ENCODE measurements at regions not wholly inside any gene's neighbourhood (a gene's known extent, or its start where the extent isn't known, plus 50 kb on each side); places are given as distances from the start of the nearest gene placed in this dataset.
"Not testable (repeated sequence)": the region's sequence is repeated elsewhere in the genome, so short reads cannot be mapped to it uniquely, and the experiment has no call there.

DNA sequence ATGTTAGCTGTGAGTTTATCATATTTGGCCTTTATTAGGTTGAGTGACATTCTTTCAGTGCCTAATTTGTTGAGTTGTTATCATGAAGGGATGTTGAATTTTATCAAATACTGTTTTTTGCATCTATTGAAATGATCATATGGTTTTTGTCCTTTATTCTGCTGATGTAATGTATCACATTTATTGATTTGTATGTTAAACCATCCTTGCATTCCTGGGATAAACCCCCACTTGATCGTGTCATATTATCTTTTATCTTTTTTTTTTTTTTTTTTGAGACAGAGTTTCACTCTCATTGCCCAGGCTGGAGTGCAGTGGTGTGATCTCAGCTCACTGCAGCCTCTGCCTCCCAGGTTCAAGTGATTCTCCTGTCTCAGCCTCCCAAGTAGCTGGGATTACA is 51.9 kb upstream of the MFGE8 start:
- not testable (repeated sequence) for H3K27ac Mint-ChIP-seq; H3K4me3 Mint-ChIP-seq; H3K36me3 Mint-ChIP-seq (ENCODE audit: insufficient read depth); ATAC-seq (replicated peaks); DNase-seq; H3K9me3 Mint-ChIP-seq; H3K4me1 Mint-ChIP-seq (ENCODE audit: low read depth in 2 of 2)
- H3K27me3 Mint-ChIP-seq, result peaks cover 7 to 11% of the 10 kb centered on the region in 2 donors

DNA sequence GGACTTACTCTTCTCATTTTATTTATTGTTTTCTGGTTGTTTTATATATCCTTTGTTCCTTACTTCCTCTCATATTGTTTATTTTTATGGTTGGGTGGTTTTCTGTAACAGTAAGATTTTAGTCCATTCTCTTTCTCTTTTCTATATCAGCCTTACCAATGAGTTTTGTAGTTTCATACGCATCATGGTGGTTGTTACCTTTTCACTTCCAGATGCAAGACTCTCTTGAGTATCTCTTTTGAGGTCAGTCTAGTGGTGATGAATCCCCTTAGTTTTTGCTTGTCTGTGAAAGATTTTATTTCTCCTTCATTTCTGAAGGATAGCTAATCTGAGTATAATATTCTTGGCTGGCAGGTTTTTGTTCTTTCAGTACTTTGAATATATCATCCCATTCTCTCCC is 57.1 kb upstream of the MFGE8 start:
- no peak overlapping the region for H3K27ac Mint-ChIP-seq
- peaks cover 0 to 4% of the 10 kb centered on the region in 2 donors for H3K9me3 Mint-ChIP-seq
- ATAC-seq (replicated peaks) (no peak), DNase-seq (no peak)
- H3K4me1 Mint-ChIP-seq (ENCODE audit: low read depth in 2 of 2), result no peaks in the 10 kb centered on the region
- H3K27me3 Mint-ChIP-seq, result peaks cover 20 to 38% of the 10 kb centered on the region in 2 donors
- H3K36me3 Mint-ChIP-seq (ENCODE audit: insufficient read depth), result no peaks in the 10 kb centered on the region
- no peak overlapping the region for H3K4me3 Mint-ChIP-seq

DNA sequence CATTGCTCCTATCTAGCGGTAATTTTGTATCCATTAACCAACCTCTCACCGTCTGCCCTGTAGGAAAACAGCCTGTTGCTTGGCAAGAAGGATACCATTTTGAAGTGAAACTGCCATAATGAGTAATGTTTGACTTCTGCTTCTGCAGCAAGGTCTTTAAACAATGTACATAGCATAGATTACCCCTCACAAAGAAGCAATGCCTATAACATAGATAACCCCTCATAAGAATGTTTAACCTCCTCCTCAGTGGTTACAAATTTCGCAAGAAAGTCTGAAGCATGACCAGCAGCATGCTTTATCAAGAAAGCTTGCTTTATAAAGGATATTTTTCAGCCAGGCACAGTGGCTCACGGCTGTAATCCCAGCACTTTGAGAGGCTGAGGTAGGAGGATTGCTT is 61.2 kb upstream of the MFGE8 start:
- no peaks in the 10 kb centered on the region for H3K36me3 Mint-ChIP-seq (ENCODE audit: insufficient read depth)
- no peak for ATAC-seq (replicated peaks)

DNA sequence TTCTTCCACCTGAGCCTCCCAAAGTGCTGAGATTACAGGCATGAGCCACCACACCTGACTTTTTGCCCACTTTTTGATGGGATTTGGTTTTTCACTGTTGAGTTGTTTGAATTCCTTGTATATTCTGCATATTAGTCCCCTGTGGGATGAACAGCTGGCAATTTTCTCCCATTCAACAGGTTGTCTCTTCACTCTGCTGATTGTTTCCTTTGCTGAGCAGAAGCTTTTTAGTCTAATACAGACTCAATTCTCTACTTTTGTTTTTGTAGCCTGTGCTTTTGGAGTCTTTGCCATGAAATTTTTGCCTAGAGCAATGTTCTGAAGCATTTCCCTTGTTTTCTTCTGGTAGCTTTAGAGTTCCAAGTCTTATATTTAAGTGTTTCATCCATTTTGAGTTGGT is 62.7 kb upstream of the MFGE8 start:
- no peak overlapping the region for H3K4me3 Mint-ChIP-seq
- DNase-seq (no peak), ATAC-seq (replicated peaks) (no peak)
- H3K27ac Mint-ChIP-seq, result no peak overlapping the region
- no peaks in the 10 kb centered on the region for H3K36me3 Mint-ChIP-seq (ENCODE audit: insufficient read depth)
- no peaks in the 10 kb centered on the region for H3K4me1 Mint-ChIP-seq (ENCODE audit: low read depth in 2 of 2)
- H3K9me3 Mint-ChIP-seq, result no peaks in the 10 kb centered on the region
- peaks cover 20 to 34% of the 10 kb centered on the region in 2 donors for H3K27me3 Mint-ChIP-seq

More for the DNA sequence above, 61.2 kb upstream of the MFGE8 start:
- no peak overlapping the region for H3K4me3 Mint-ChIP-seq
- H3K27ac Mint-ChIP-seq, result no peak overlapping the region
- no peaks in the 10 kb centered on the region for H3K9me3 Mint-ChIP-seq
- no peaks in the 10 kb centered on the region for H3K4me1 Mint-ChIP-seq (ENCODE audit: low read depth in 2 of 2)
- peaks cover 33 to 49% of the 10 kb centered on the region in 2 donors for H3K27me3 Mint-ChIP-seq
- no peak for DNase-seq

DNA sequence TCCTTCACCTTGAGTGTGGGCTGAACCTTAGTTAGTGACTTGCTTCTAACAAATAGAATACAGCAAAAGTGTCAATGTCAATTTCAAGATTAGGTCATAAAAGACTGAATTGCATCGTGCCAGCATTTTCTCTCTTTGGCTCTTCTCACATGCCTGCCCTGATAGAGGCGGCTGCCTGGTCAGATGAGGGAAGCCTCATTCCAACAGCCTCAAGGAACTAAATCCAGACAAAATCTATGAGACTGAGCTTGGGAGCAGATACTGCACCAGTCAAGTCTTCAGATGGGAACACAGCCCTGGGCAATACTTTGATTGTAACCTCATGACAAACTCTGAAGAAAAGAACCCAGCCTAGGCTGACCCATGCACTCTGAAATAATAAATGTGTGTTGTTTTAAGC is 63.5 kb upstream of the MFGE8 start:
- Mint-ChIP-seq H3K4me1 (ENCODE audit: low read depth in 2 of 2) (no peaks in the 10 kb centered on the region), H3K27ac (no peak overlapping the region), H3K4me3 (no peak overlapping the region), H3K9me3 (no peaks in the 10 kb centered on the region), H3K36me3 (ENCODE audit: insufficient read depth) (no peaks in the 10 kb centered on the region), H3K27me3 (peaks cover 15 to 27% of the 10 kb centered on the region in 2 donors)
- DNase-seq, result no peak
- no peak for ATAC-seq (replicated peaks)

DNA sequence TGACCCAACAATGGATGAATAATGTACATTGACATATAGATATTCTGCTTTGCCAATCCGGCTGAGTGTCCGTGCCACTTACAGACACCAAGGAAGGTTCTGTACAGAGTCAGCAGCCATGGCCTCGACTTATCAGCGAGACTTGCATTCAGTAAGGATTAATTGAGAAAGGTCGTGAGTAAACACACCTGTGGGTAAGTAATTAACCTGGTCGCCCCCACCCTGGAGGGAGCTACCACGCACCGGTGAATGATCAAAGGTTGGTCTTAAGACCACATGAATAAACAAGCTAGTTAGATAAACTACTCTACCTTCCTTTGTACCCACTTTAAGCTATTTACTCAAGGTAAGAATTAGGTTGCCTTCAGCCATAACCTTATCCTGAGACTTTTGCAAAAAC is 66.5 kb upstream of the MFGE8 start:
- no peaks in the 10 kb centered on the region for H3K36me3 Mint-ChIP-seq (ENCODE audit: insufficient read depth)
- no peaks in the 10 kb centered on the region for H3K9me3 Mint-ChIP-seq
- no peak overlapping the region for H3K27ac Mint-ChIP-seq
- ATAC-seq (replicated peaks) (no peak), DNase-seq (no peak)
- H3K4me3 Mint-ChIP-seq, result no peak overlapping the region
- H3K27me3 Mint-ChIP-seq, result peaks cover 12 to 15% of the 10 kb centered on the region in 2 donors
- no peaks in the 10 kb centered on the region for H3K4me1 Mint-ChIP-seq (ENCODE audit: low read depth in 2 of 2)

DNA sequence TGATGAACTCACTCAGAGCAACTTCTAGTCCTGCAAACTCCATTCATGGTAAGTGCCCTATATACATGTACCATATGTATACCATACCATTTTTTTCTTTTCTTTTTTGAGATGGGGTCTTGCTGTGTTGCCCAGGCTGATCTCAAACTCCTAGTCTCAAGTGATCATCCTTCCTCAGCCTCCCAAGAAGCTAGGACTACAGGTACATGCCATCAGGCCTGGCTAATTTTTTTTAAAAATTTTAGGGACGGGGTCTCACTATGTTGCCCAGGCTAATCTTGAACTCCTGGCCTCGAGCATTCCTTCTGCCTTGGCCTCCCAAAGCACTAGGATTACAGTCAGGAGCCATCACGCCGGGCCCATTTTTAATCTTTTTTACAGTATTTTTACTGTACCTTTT is 67.3 kb upstream of the MFGE8 start:
- DNase-seq, result no peak
- Mint-ChIP-seq H3K4me3 (no peak overlapping the region), H3K4me1 (ENCODE audit: low read depth in 2 of 2) (no peaks in the 10 kb centered on the region), H3K9me3 (no peaks in the 10 kb centered on the region), H3K36me3 (ENCODE audit: insufficient read depth) (no peaks in the 10 kb centered on the region), H3K27ac (no peak overlapping the region), H3K27me3 (peaks cover 11% of the 10 kb centered on the region in 2 donors)
- no peak for ATAC-seq (replicated peaks)

DNA sequence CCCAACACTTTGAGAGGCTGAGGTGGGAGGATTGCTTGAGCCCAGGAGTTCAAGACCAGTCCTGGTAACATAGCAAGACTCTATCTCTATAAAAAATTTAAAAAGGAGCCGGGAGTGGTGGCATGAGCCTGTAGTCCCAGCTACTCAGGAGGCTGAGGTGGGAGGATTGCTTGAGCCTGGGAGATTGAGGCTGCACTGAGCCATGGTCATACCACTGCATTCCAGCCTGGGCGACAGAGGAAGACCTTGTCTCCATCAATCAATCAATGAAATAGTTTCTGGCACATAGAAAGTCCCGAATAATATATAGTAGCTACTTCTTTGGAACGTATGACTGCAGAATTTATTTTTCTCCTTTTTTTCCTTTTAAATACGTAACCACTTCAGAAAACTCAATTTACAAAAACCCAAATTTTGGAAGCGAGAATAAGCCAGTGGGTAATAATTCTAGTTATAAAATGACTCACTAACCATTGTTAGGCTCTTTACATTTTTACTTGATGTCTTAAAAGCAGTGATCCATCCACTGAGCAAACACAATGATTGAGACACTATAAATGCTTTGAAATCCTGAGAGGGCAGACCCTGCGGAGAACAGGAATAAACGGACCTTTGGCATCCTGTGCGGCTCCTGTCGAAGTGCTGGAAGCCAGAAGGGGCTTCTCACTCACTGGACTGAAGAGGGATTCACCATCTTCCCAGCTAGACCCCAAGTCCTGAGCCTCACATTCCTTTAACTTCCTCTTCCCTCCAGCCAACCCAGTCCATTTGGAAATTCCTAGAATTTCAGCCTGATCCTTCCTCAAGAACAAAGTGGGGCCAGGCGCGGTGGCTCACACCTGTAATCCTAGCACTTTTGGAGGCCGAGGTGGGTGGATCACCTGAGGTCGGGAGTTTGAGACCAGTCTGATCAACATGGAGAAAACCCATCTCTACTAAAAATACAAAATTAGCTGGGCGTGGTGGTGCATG is 68.4 kb upstream of the MFGE8 start:
- Mint-ChIP-seq H3K36me3 (ENCODE audit: insufficient read depth) (no peaks in the 10 kb centered on the region), H3K27me3 (peaks cover under 1% of the 10 kb centered on the region in 2 donors), H3K9me3 (no peaks in the 10 kb centered on the region), H3K4me3 (no peak overlapping the region), H3K4me1 (ENCODE audit: low read depth in 2 of 2) (no peaks in the 10 kb centered on the region), H3K27ac (no peak overlapping the region)
- DNase-seq (no peak), ATAC-seq (replicated peaks) (no peak)

DNA sequence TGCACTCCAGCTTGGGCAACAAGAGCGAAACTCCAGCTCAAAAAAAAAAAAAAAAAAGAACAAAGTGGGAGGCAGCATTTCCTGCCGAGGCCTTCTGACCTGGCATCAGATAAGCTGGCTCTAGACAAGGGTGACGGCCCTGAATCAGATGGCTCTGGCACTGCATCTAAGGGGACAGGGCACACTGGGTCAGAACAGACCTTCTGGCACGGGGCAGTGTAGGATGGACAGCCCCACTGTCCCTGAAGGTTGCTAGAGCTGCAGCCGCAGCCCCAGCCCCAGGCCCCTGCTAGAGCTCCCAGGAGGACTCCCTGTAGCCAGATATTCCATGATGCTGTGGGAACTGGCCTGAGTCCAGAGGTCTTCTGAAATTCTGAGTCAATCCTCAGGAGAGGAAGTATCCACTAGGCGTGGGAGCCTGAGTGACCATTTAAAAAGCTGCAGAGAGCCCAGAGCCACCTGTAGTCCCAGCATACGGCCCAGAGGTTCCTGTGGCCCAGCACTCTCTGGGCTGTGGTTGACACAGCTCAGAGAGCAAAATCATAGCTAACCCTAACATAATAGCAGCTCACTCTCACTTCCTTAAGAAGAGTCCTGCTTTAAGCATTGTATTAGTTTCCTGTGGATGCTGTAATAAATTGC is 69.2 kb upstream of the MFGE8 start:
- no peak overlapping the region for H3K27ac Mint-ChIP-seq
- ATAC-seq (replicated peaks), result no peak
- no peak overlapping the region for H3K4me3 Mint-ChIP-seq
- DNase-seq, result no peak
- no peaks in the 10 kb centered on the region for H3K36me3 Mint-ChIP-seq (ENCODE audit: insufficient read depth)
- no peaks in the 10 kb centered on the region for H3K9me3 Mint-ChIP-seq
- no peaks in the 10 kb centered on the region for H3K4me1 Mint-ChIP-seq (ENCODE audit: low read depth in 2 of 2)
- peaks cover 1 to 3% of the 10 kb centered on the region in 2 donors for H3K27me3 Mint-ChIP-seq

DNA sequence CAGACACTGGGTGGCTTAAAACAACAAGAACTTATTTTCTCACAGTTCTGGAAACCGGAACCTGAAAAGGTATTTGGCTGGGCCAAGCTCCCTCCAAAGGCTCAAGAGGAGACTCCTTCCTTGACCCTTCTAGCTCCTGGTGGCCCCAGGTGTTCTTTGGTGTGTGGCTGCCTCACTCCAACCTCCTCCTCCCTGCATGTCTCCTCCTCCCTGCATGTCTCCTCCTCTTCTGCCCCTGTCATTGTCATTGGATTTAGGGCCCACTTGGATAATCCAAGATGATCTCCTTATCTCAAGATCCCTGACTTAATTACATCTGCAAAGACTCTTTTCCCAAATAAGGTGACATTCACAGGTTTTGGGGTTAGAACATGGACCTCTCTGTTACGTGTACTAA is 69.8 kb upstream of the MFGE8 start:
- H3K27me3 Mint-ChIP-seq, result peaks cover 6 to 8% of the 10 kb centered on the region in 2 donors
- no peaks in the 10 kb centered on the region for H3K9me3 Mint-ChIP-seq
- H3K4me3 Mint-ChIP-seq, result no peak overlapping the region
- no peaks in the 10 kb centered on the region for H3K36me3 Mint-ChIP-seq (ENCODE audit: insufficient read depth)
- no peak overlapping the region for H3K27ac Mint-ChIP-seq
- no peaks in the 10 kb centered on the region for H3K4me1 Mint-ChIP-seq (ENCODE audit: low read depth in 2 of 2)
- DNase-seq (no peak), ATAC-seq (replicated peaks) (no peak)

DNA sequence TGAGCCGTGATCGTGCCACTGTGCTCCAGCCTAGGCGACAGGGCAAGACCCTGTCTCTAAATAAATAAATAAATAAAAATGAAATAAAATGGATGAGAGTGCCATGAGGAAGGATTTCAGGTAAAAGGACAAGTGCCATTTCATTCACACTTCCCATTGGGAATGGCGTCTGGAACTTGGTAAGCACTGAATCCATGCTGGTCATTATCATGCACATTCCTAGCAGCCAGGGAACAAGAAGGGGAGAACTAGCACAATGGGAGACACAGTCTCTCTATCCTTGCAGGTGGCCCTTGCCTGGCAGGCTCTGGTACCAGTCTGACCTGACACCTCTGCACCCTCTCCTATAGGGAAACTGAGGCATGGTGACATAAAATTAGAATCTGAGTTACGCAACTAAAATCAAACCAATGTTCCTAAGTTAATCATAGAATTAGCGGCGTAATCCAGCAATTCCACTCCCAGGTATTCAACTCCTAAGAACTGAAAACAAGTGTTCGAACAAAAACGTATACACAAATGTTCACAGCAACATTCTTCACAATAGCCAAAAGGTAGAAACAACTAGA is 70.8 kb upstream of the MFGE8 start:
- H3K4me3 Mint-ChIP-seq, result no peak overlapping the region
- H3K27ac Mint-ChIP-seq, result no peak overlapping the region

DNA sequence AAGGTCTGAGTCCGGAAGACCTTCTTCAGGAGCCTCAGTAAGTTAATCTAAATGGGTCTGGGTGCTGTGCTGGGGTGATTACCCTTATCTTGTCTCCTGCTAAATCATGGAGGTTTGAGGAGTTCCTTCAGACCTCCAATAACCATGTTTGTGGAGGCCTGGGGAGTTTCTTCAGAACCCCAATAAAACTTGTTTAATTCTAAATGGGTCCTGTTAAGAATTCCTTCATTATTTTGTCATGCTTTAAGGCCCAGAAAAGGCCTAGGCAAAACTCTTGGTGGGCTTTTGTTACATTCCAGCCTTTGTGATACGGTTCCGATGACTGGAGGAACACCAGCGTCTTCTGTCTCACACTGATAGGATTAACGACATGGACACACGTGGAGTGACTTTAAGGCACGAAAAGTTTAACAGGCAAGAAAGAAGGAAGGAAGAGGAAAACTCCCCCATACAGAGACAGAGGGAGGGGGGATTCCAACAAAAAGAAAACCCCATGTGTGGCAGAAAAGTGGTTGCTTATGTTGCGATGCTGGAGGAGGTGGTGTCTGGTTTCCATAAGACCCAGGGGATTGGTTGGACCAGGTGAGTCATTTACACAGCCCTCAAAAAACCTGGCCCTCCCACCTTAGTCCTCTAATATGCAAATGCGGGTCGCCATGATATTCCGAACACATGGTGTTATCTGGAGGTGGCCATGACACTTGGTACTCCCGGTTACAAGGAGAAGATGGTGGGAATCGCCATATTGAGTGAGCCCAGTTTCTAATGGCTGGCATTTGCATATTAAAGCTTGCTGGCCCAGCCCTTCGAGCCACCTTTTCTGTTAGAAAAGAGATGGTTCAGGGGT is 72.6 kb upstream of the MFGE8 start:
- ATAC-seq (replicated peaks), result no peak
- Mint-ChIP-seq H3K4me1 (ENCODE audit: low read depth in 2 of 2) (no peaks in the 10 kb centered on the region), H3K9me3 (no peaks in the 10 kb centered on the region), H3K27ac (no peak overlapping the region), H3K27me3 (peaks cover 6 to 8% of the 10 kb centered on the region in 2 donors), H3K36me3 (ENCODE audit: insufficient read depth) (no peaks in the 10 kb centered on the region), H3K4me3 (no peak overlapping the region)
- no peak for DNase-seq

More for the DNA sequence above, 70.8 kb upstream of the MFGE8 start:
- ATAC-seq (replicated peaks) (no peak), DNase-seq (no peak)
- Mint-ChIP-seq H3K4me1 (ENCODE audit: low read depth in 2 of 2) (no peaks in the 10 kb centered on the region), H3K36me3 (ENCODE audit: insufficient read depth) (no peaks in the 10 kb centered on the region), H3K27me3 (peaks cover 6 to 8% of the 10 kb centered on the region in 2 donors), H3K9me3 (no peaks in the 10 kb centered on the region)

DNA sequence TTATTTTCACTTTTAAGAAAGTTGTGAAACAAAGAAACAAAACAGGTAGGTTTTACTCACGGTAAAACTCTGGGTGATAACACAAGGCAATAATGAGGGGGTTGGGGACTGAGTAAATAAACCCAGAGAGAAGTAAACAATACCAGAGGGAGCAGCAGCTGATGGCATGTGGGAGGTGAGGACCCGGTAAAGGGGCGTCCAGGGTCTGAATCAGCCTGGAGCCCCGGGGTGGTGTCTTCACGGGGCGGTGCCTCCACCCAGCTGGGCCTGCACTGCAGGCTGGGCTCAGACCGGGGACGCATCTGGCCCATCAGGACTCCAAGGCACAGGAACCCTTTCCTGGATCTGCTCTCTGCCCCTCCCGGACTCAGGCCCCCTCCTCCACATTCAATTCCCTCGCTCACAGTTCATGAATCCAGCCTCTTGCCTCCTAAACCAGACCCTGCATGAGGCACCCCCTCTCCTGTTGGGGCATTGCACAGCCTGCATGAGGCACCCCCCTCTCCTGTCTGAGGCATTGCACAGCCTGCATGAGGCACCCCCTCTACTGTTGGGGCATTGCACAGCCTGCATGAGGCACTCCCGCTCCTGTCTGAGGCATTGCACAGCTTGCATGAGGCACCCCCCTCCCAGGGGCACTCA is 73.9 kb upstream of the MFGE8 start:
- Mint-ChIP-seq H3K9me3 (no peaks in the 10 kb centered on the region), H3K4me1 (ENCODE audit: low read depth in 2 of 2) (no peaks in the 10 kb centered on the region), H3K27me3 (peaks cover 8 to 11% of the 10 kb centered on the region in 2 donors), H3K27ac (no peak overlapping the region), H3K4me3 (no peak overlapping the region), H3K36me3 (ENCODE audit: insufficient read depth) (no peaks in the 10 kb centered on the region)
- no peak for DNase-seq
- no peak for ATAC-seq (replicated peaks)
